HPDE6-E6E7 (cell line): ENCODE measurements at regions not wholly inside any gene's neighbourhood (a gene's known extent, or its start where the extent isn't known, plus 50 kb on each side); places are given as distances from the start of the nearest gene placed in this dataset.
"Not testable (repeated sequence)": the region's sequence is repeated elsewhere in the genome, so short reads cannot be mapped to it uniquely, and the experiment has no call there.

Experiments
- DNase-seq: peaks from one replicate; pipeline ENCODE4 v3.0.0; 2011; ENCODE audit warnings: missing footprints; ENCODE audit errors: extremely low spot score

DNA sequence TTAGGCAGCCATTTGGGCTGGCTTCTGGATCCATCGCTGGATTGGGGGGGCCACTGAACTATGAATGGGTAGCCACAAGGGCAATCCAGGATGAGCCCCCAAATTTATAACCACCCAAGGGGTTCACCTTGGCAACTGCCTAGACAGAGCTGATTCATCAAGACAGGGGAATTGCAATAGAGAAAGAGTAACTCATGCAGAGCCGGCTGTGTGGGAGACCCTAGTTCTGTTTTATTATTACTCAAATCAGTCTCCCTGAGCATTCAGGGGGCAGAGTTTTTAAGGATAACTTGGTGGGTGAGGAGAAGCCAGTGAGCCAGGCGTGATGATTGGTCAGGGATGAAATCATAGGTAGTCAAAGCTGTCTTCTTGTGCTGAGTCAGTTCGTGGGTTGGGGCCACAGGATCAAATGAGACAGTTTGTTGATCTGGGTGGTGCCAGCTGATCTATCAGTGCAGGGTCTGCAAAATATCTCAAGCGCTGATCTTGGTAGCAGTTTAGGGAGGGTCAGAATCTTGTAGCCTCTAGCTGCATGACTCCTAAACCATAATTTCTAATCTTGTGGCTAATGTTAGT is 57.9 kb downstream of the DNAJB9 start:
- no peak for DNase-seq

DNA sequence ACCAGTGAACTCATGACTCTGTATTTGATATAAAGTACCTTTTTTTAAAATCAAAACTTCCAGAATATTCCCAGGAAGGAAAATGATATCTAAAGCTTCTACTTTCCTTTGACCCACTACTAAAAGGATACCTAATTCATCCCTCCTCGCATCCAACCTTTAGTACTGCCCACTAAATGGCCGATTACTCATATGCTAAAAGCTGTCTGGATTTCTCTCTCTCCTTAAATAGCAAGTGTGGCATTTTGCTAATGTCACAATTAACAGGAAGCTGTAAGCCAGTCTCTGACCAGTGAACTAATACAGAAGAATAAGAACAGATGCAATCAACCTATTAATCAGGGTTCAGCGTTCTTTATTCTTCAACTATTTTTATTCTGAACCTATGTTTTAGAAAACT is 59.0 kb downstream of the DNAJB9 start:
- no peak for DNase-seq

DNA sequence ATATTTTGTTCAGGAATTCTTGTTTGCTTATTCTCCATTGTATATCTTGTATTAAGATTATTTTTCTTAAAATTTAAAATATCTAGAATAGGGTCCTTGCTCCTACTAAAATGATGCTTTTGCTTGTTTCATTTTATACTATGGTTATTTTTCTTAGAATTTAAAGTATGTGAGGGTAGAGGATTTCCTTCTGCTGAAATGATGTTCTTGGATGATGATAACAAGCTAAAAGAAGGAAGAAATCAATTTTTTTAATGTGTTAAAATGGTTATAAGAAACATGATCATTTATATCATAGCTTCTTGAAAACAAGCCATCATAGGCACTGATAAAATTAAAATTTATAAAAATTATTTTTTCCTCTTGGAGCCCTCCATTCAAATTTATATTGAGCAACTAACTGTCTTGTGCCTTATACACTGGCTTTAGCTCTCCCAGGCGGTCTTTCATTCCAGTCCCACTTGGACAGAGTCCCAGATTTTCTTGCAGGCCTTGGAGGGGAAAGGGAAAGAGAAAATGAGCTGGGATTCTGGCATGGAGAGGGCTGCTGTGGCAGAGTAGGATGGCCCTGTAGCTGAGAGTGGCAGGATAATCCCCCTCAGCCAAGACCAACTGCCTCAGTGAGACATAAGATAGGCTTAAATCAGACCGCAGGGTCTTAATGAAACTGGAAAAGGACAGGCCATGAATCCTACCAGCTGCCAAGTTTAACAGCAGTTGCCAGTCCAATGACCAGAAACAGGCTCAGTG is 60.2 kb downstream of the DNAJB9 start:
- no peak for DNase-seq

DNA sequence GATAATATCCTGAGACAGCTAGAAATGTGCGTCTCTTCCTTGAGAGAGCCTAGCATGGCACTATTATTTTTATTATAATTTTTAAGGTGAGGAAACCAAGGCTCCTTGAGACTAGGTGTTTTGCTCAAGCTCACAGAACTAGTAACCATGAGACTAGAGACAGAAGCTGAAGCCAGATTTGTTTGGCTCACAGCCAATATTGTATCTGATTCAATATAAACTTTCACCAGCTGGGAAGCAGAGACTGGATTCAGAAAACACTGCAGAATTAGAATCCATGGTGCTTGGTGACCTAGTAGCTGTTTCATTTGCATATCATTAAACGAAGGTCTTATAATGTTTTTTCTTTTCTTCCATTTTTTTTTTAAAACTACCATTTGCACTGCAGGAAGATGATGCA is 64.4 kb downstream of the DNAJB9 start:
- no peak for DNase-seq

DNA sequence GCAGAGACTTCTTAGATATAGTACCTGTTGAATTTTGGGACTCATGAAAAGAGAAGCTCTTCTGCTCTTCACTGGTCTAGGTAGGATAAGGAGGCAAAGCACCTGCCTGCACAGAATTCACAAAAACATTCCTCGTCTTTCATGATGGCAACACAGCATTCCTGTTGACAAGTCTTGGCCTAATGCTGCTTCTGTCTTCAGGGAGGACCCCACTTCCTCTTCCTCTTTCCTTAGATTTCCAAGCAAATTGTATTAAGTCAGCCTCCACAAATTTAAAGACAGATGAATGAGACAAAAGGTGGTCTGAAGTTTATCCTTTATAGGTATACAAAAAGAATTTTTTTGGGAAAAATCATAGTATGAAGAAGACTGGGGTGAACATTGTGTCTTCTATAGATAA is 64.9 kb downstream of the DNAJB9 start:
- no peak for DNase-seq

DNA sequence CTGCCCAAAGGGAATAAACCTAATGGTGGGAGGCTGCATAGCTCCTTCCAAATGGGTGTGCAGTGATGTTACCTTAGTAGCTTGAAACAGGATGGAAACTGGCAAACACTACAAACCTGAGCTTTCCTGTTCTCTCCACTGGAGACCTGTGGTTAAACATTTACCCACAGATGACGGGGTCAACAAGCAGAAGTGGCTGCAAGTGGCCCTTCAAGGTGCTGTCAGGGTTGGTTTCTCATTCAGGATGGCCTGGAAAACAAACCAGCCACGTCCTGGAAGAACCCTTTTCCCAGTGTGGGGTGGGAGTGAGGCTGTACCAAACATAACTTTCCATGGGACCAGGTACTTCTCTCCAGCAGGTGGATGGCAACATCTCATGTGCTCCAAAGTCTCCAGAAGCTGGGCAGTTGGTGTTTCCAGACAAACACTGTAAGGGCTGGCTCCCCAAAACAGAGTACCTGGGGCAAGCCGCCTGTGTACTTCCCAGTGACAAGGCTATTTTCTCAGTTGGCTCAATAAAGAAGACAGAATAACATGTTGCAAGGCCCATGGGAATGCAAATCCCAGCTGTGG is 67.5 kb downstream of the DNAJB9 start:
- DNase-seq, result no peak

DNA sequence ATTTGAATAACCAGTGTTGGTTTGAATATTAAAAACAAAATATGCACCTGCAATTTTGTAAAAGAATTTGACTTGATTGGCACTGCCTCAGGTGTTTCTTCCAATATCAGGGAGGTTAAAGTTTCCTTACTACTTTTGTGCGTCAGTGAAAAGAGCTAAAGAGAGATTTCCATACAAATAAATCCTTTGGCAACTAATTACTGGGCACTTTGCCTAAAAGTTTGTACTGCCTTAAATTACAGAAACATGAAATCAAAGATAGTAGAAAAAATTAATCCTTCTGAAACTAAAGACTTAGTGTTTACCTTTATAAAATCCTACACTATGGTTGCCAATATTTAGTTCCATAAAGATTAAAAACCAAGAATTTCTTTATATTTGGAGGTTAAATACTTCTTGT is 72.5 kb downstream of the DNAJB9 start:
- no peak for DNase-seq

DNA sequence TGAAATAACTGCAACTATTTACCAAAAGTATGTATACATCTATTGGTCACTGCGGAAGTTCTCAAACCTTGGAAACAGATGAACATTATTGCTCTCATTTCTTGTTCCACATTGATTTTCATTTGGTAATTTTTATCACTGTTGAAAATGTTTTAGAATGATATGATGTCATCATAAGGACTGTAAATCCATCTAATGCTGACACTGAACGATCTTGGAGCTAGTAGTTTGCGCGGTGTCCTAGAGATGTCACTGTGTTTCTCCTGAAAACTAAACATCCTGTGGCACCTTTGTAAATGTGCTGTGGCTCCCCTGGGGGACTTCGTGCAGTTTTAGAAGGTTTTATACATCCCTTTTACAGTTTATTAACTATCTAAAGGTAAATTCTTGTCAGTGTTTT is 73.5 kb downstream of the DNAJB9 start:
- DNase-seq, result no peak

DNA sequence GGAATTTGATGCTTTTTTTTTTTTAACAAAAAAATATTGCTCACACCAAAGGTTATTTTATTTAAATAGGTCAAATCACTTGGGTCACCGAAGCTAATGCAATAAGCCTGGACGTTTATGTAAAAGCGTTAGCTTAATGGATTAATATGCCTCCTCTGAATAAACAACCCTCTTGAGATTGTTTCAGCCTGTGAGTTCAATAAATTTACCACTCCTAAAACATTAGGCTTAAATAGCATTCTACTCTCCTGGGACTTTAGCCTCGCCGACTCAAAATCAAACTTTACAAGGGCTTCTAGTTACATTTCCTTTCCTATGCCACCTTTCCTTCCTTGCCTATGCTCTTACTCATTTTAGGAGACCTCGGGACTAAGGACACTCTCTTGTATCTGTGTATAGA is 79.3 kb downstream of the DNAJB9 start:
- no peak for DNase-seq

DNA sequence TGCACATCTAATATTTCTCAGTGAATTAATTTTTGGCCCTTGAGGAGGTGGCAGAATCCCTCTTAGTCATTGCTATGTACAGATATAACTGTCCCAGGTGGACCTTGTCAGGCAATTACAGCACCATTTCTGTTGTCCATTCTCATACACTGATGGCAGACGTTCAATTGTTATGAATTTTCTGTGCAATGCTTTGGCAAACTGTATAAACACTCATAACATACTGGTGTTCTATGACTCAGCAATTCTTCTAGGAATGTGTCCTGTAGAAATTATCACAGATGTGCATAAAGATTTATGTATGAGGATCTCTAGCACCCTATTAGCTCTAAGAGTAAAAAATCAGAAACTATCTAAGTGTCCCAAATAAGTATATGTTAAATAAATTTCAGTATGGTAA is 80.8 kb downstream of the DNAJB9 start:
- DNase-seq, result no peak

DNA sequence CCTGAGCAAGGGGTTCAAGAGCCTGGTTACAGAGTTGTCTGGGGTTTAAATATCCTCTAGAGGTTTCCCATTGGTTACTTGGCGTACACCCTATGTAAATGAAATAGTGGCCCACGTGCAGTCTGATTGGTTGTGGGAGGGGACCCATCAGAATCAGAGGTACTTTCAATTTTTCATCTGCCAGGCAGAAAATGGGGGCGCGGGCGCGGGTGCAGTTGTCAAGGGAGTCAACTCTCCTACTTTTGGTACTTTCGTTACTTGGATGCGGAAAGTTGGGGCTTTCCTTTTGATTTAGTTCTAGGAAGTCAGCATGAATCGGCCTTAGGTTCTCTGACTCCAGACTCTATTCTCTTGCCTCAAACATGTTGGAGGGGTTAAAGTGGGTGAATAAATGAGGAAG is 83.2 kb downstream of the DNAJB9 start:
- no peak for DNase-seq

DNA sequence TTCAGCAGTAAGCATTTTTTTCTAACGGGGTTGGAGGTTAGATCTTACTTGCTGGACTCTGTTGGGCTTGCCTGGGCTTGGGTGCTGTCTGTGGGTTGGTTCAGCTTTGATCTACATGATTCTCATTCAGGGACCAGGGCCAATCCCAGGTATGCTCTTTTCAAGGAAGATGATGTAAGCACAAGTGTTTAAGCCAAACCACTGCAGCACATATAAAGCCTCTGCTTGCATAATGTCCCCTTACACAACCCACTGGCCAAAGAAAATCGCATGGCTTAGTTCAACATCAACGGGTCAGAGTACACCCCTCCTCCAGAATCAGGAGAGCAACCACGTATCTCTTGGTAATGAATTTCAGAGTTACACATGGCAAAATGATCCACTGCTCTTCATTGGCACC is 83.9 kb downstream of the DNAJB9 start:
- no peak for DNase-seq

DNA sequence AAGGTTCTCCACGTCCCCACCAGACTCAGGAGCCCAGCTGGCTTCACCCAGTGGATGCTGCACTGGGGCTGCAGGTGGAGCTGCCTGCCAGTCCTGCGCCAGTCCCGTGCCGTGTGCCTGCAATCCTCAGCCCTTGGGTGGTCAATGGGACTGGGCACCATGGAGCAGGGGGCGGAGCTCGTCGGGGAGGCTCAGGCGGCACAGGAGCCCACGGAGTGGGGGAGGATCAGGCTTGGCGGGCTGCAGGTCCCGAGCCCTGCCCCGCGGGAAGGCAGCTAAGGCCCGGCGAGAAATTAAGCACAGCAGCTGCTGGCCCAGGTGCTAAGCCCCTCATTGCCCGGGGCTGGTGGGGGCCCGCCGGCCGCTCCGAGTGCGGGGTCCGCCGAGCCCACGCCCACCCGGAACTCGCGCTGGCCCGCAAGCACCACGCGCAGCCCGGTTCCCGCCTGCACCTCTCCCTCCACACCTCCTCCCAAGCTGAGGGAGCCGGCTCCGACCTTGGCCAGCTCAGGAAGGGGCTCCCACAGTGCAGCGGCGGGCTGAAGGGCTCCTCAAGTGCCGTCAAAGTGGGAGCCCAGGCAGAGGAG is 87.6 kb downstream of the DNAJB9 start:
- not testable (repeated sequence) for DNase-seq

DNA sequence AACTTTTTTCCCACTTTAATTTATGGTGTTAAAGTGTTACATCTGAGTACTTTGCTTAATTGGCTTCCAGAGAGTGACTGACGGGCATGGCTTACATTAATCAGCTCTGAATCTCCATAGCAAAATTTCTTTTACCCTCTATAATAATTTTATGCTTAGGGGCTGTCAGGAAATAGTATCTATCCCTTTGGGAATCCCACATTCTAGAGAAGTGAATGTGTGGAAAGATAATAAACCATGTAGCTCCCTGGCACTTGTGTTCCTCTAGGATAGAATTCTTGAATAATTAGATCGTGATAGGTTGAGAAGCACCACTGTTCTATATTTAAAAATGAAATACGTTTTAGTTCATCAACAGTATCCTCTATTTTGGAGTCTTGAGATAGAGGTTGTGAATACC is 89.6 kb downstream of the DNAJB9 start:
- DNase-seq, result no peak

DNA sequence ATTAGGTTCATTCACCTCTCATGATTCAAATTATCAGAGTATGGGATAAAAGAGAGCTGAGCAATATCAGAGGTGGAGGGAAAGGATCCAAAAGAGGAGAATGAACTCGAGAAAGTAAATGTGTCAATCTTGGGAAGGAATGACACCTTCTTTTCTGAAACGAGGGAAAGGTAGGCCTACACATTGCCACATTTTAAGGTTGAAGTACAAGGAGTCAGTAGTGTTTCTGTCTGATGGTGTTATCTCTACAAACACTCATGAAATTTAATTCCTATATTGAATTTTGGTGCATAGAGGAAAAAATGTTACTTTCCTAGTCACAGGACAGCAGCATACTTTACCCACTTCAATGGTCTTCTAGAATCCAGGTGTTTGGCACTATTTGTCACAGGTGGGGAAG is 90.2 kb downstream of the DNAJB9 start:
- DNase-seq, result no peak

DNA sequence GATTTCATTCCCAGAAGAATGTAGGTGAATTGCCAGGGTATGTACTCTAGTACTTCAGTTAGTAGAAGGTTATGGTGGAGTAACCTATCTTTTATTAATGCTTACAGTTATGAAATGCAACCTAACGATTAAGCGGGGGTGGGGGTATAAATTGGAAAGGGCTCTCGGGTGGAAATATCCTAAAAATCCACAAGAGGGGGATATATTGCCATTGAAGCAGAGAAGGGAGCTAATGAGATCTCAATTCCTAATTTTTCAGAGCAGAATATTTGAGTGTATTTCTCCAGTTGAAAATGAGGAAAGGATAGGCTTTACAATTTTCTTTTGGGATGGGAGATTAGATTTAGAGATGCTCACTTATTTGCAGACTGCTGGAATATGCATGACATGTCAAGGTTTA is 90.8 kb downstream of the DNAJB9 start:
- no peak for DNase-seq

DNA sequence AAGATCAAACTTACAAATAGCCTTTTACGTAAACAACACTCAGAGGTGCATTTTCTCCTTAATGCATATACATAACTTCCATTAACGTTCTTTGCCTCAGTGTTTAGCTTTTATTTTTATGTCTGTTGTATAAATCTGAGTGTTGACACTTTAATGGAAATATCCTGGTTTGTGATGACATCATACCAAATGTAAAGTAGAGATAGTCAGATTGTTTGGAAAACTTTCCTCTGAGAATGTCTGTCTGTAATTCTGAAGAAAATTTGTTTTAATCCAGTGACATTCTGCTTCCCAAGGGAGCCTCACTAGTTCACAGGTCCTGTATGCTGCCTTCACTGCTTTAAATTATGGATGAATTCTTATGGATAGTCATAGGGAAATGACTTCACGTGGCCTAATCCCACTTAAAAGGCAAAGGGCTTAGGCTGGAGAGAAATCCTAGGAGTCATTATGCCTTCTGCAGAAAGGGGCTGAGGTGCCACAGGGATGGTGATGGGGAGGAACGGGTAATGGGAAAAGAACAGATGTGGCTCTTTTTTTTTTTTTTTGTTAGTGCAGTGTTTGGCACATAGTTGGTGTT is 93.2 kb downstream of the DNAJB9 start:
- DNase-seq, result no peak

DNA sequence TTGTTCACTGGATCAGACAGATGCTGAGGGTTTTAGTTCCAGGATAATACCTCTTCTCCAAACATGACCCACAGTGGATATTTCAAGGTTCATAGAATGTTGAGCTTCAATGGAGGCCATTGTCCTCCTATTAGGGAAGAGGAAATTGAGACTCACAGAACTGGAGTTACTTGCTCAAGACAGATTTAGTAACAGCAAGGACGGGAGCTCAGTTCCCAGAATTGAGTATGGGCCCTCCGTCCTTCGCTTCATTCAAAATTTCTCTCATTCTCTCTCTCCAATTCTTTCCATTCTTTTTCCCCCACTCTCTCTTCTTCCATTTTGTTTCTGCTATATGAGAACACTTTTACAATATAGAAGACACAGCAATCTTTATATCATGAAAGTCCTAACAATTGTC is 94.0 kb downstream of the DNAJB9 start:
- no peak for DNase-seq

DNA sequence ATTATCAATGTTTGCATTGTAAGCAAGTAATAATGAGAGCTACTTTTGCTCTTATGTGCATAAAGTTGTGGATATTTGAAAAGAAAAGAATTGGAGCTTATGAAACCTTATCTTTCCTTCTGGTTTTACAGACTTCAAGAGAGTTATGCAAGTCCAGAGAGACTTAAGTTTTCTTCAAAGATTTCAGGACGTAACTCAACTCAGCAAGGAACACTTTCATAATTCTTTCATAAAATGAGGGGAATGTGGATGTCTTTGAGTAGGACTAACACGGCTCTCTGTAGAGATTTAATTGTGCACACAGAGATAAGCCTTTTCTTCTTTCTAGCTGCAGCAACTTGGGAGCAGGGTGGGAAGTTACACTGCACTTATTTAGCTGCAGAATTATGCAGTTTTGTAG is 97.5 kb downstream of the DNAJB9 start:
- DNase-seq, result no peak

DNA sequence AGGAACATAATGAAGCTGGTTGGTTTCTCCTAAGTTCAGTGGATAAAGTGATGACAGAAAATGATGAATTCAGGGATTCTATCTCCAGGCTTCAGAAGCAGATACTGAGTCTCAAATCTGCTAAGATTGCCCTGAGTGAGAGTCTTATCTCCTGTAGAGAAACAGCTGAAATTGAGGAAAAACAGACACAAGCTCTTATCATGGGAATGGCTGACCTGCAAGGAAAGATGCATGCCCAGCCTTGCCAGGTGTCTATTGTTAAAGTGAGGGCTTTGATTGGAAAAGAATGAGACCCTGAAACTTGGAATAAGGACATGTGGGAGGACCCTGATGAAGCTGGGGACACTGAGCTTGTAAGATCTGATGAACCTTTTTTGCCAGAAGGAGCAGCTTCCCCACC is 100.3 kb downstream of the DNAJB9 start:
- no peak for DNase-seq

DNA sequence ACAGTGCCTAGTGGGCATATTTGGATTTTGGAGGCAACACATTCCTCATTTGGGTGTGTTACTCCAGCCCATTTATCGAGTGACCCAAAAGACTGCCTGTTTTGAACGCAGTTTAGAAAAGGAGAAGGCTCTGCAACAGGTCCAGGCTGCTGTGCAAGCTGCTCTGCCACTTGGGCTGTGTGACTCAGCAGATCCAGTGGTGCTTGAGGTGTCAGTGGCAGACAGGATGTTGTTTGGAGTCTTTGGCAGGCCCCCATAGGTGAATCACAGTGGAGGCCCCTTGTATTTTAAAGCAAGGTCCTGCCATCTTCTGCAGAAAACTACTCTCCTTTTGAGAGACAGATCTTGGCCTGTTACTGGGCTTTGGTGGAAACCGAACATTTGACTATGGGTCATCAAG is 104.0 kb downstream of the DNAJB9 start:
- not testable (repeated sequence) for DNase-seq

DNA sequence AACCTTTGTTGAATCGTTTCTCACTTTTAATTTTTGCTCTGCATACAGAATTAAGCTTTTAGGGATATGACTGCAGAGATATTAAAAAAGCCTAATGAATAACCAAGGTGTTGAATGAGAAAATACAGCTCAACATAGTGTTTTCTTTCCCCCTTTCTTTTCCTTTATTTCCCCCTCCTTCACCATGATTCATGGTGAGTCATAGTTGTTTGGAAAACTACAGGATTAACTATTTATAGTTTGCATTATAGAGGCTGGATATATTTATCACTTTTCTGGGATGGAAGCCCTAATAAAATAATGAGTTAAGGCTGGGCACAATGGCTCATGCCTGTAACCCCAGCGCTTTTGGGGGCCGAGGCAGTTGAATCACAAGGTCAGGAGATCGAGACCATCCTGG is 115.0 kb downstream of the DNAJB9 start:
- DNase-seq, result no peak

DNA sequence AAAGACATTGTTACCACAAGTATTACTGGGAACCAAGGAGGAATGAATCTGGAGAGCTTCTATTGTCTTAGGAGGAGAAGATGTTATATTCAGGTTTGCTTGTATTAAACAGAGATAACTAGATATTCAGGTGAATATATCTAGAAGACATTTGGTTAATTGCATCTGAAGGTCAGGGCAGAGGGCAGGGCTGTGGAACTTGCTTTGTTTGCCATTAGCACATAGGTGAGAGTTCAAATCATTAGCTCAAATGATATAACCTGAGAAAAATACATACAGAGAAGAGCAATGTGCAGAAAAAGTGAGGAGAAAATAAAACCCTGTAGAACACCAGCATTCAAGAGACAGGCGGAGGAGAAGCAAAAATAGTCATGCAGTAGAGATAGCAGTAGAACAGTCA is 116.8 kb downstream of the DNAJB9 start:
- no peak for DNase-seq
